ENCODE measurements at regions not wholly inside any gene's neighbourhood (a gene's known extent, or its start where the extent isn't known, plus 50 kb on each side); places are given as distances from the start of the nearest gene placed in this dataset.

DNA sequence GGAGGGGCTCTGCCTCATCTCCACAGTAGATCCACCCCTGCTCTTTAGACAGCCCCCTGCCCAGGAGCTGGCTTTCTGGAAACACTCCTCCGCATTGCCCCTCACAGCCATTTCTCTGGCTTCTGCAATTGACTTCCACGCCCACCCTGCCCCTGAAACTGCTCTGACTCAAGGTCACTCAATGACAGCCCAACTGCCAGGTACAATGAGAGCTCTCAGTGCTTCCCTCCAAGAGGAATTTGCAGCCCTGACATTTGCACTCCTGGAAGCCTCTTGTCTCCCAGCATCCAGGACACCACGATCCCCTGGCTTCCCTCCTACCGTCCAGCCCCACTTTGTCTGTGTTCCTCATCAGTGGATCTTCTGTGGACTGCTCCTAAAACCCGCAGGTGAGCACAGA, 421.5 kb downstream of the SOX9 start:
- TF ChIP-seq, protein P1, sequence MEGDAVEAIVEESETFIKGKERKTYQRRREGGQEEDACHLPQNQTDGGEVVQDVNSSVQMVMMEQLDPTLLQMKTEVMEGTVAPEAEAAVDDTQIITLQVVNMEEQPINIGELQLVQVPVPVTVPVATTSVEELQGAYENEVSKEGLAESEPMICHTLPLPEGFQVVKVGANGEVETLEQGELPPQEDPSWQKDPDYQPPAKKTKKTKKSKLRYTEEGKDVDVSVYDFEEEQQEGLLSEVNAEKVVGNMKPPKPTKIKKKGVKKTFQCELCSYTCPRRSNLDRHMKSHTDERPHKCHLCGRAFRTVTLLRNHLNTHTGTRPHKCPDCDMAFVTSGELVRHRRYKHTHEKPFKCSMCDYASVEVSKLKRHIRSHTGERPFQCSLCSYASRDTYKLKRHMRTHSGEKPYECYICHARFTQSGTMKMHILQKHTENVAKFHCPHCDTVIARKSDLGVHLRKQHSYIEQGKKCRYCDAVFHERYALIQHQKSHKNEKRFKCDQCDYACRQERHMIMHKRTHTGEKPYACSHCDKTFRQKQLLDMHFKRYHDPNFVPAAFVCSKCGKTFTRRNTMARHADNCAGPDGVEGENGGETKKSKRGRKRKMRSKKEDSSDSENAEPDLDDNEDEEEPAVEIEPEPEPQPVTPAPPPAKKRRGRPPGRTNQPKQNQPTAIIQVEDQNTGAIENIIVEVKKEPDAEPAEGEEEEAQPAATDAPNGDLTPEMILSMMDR (IDR thresholded peaks at IDR 0.05): no peak
- no peak for TF ChIP-seq POLR2A (IDR thresholded peaks at IDR 0.05)

Data from testis (tissue), 2 donors.